PC-3 (cell line): ENCODE measurements at regions not wholly inside any gene's neighbourhood (a gene's known extent, or its start where the extent isn't known, plus 50 kb on each side); places are given as distances from the start of the nearest gene placed in this dataset.
"Not testable (repeated sequence)": the region's sequence is repeated elsewhere in the genome, so short reads cannot be mapped to it uniquely, and the experiment has no call there.

ENCODE experiments used
- ATAC-seq: fragments of 200-7000 bp; cut with Tn5 transposase; 2 replicates; pipeline ENCODE4 v1.9.1; 2020; ENCODE audit warnings: mild to moderate bottlenecking, moderate library complexity
- BruUV-seq: library from RNA; stranded (reverse); fragments of 400-500 nt; replicated peaks from 2 replicates; lab custom pipeline; 2021; lab: Mats Ljungman, UMichigan
- CTCF ChIA-PET: fragments of 300-600 bp; sonication (Branson Sonifier 250); formaldehyde crosslinking; loops from one replicate; lab custom pipeline; 2022; ENCODE audit warnings: antibody characterized with exemption; lab: Charles Lee
- POLR2A ChIA-PET: fragments of 300-600 bp; sonication (Branson Sonifier 250); formaldehyde crosslinking; loops from one replicate; lab custom pipeline; 2022; ENCODE audit warnings: antibody characterized with exemption; ENCODE audit not compliant: unreplicated experiment; lab: Charles Lee
- DNase-seq: peaks from one replicate; pipeline ENCODE4 v3.0.0-alpha.2; 2015
- H2AFZ ChIP-seq: fragments of 300-600 bp; sonication (generic); 2 replicates; pipeline ENCODE4 v1.6.0; 2016; ENCODE audit warnings: antibody characterized with exemption, low read length
- H3F3A ChIP-seq: fragments of 300-600 bp; sonication (generic); one replicate; pipeline ENCODE4 v1.6.0; 2017; ENCODE audit warnings: antibody characterized with exemption, low read length, control low read depth, mild to moderate bottlenecking; ENCODE audit not compliant: unreplicated experiment
- H3K27ac ChIP-seq: fragments of 300-600 bp; sonication (generic); 2 replicates; pipeline ENCODE4 v1.5.1; 2016; ENCODE audit warnings: mild to moderate bottlenecking, low read length
- H3K27me3 ChIP-seq: fragments of 300-600 bp; sonication (generic); 2 replicates; pipeline ENCODE4 v1.6.1; 2016; ENCODE audit warnings: low read length, mixed read lengths
- H3K36me3 ChIP-seq: fragments of 300-600 bp; sonication (generic); 2 replicates; pipeline ENCODE4 v1.6.1; 2016; ENCODE audit warnings: low read depth, mixed run types, low read length, mixed read lengths
- H3K4me1 ChIP-seq: fragments of 300-600 bp; sonication (generic); 2 replicates; pipeline ENCODE4 v1.5.1; 2016; ENCODE audit warnings: low read length; ENCODE audit not compliant: insufficient read depth
- H3K4me2 ChIP-seq: fragments of 300-600 bp; sonication (generic); 2 replicates; pipeline ENCODE4 v1.6.0; 2016; ENCODE audit warnings: low read length
- H3K4me3 ChIP-seq: fragments of 300-600 bp; sonication (generic); 2 replicates; pipeline ENCODE4 v1.5.1; 2016; ENCODE audit warnings: mild to moderate bottlenecking, low read length, mixed read lengths
- H3K79me2 ChIP-seq: fragments of 300-600 bp; sonication (generic); 2 replicates; pipeline ENCODE4 v1.6.1; 2017; ENCODE audit warnings: low read length, mixed read lengths
- H3K9ac ChIP-seq: fragments of 300-600 bp; sonication (generic); 2 replicates; pipeline ENCODE4 v1.6.0; 2016; ENCODE audit warnings: mild to moderate bottlenecking, low read length
- H3K9me2 ChIP-seq: fragments of 300-600 bp; sonication (generic); replicated peaks from 2 replicates; pipeline ENCODE4 v1.6.1; 2016; ENCODE audit warnings: mixed run types, low read length, mixed read lengths
- H3K9me3 ChIP-seq: fragments of 300-600 bp; sonication (generic); 2 replicates; pipeline ENCODE4 v1.6.1; 2016; ENCODE audit warnings: low read length, mixed read lengths
- H4K20me1 ChIP-seq: fragments of 300-600 bp; sonication (generic); 2 replicates; pipeline ENCODE4 v1.6.1; 2016; ENCODE audit warnings: low read length, mixed read lengths
- CTCF ChIP-seq: fragments of 300-600 bp; sonication (generic); conservative IDR thresholded peaks from 2 replicates; pipeline ENCODE4 v1.5.1; 2017; ENCODE audit warnings: antibody characterized with exemption, low read depth, mild to moderate bottlenecking, low read length
- EZH2 ChIP-seq: fragments of 300-600 bp; sonication (generic); IDR thresholded peaks from one replicate; pipeline ENCODE4 v1.6.1; 2017; ENCODE audit warnings: antibody characterized with exemption, mild to moderate bottlenecking, low read length; ENCODE audit not compliant: unreplicated experiment
- EZH2phosphoT487 ChIP-seq: fragments of 300-600 bp; sonication (generic); IDR thresholded peaks from 2 replicates; pipeline ENCODE4 v1.6.1; 2018; ENCODE audit warnings: mild to moderate bottlenecking, antibody characterized with exemption, low read length, borderline replicate concordance
- intact Hi-C: fragments of 100-400 bp; cut with micrococcal nuclease; formaldehyde crosslinking; loops from 2 replicates; pipeline ENCODE4 v1.9.0; 2023

DNA sequence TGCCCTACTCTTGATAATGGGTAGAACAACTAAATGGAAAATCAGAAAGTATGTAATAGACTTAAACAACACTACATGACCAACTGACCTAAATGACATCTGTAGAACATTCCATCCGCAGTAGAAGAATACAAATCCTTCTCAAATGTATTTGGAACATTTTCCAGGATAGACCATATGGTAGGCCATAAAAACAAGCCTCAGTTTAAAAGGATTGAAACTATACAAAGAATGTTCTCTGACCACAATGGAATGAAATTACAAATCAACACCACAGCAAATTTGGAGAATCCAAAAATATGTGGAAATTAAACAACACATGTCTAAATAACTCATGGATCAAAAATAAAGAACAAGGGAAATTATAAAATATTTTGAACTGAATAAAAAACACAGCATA lies 189.2 kb downstream of the NDUFS4 start:
- H3K4me2 ChIP-seq, result no peak overlapping the region
- DNase-seq, result no peak
- BruUV-seq, result no TSS peak
- no peaks in the 10 kb centered on the region for H3K79me2 ChIP-seq
- no peak overlapping the region for H3K4me3 ChIP-seq
- no peak overlapping the region for H2AFZ ChIP-seq
- no peak for ATAC-seq
- H3K27ac ChIP-seq, result no peak overlapping the region
- ChIA-PET CTCF (no interaction called here), POLR2A (no interaction called here)
- no peaks in the 10 kb centered on the region for H4K20me1 ChIP-seq
- intact Hi-C loops, result no loop called here
- no peaks in the 10 kb centered on the region for H3F3A ChIP-seq
- no peak overlapping the region for H3K9ac ChIP-seq
- no peaks in the 10 kb centered on the region for H3K9me2 ChIP-seq
- no peaks in the 10 kb centered on the region for H3K27me3 ChIP-seq
- no peaks in the 10 kb centered on the region for H3K9me3 ChIP-seq
- no peaks in the 10 kb centered on the region for H3K4me1 ChIP-seq
- H3K36me3 ChIP-seq, result no peaks in the 10 kb centered on the region
- TF ChIP-seq EZH2 (no peak), CTCF (no peak), EZH2phosphoT487 (no peak)

DNA sequence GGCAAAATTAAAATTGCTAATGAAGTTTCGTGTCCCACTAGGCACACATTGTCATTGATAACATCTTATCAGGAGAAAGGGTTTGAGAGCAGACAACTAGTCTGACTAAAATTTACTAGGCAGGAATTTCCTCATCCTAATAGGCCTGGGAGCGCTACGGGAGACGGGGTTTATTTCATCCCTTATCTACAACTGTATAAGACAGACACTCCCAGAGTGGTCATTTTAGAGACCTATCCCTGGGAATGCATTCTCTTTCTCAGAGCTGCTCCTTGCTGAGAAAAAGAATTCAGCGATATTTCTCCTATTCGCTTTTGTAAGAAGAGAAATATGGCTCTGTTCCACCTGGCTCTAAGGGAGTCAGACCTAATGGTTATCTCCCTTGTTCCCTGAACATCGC lies 191.8 kb downstream of the NDUFS4 start:
- H3K4me3 ChIP-seq, intact Hi-C loops, H3K9me2 ChIP-seq, BruUV-seq, H4K20me1 ChIP-seq, H3K4me1 ChIP-seq, H3K9me3 ChIP-seq, H3K36me3 ChIP-seq, H3K27ac ChIP-seq, H3K4me2 ChIP-seq, H3F3A ChIP-seq, H3K27me3 ChIP-seq, H3K9ac ChIP-seq, DNase-seq, H2AFZ ChIP-seq, CTCF ChIA-PET, POLR2A ChIA-PET, H3K79me2 ChIP-seq, ATAC-seq: not testable (repeated sequence)

DNA sequence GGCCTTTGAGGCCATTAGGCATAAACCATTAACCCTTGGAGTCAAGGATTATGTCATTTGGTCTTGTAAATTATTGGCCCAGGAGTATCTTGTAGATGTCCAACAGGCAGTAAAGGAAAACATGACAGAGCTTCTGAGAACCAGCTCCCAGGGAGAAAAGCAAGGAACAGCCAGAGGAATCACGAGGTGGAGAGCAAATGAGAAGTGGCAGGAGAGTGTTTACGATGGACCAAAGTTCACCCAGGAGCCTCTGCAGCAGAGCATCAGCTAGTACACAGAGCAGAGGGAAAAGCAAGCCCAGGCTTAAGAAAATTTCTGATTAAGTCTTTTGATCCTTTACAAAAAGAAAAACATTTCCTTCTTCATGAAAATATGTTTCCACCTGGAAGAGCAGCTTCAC lies 206.2 kb downstream of the NDUFS4 start:
- H3K9ac ChIP-seq, result no peak overlapping the region
- H3K27ac ChIP-seq, result no peak overlapping the region
- H3K79me2 ChIP-seq, result no peaks in the 10 kb centered on the region
- no peak for ATAC-seq
- H3K27me3 ChIP-seq, result no peaks in the 10 kb centered on the region
- H3K9me3 ChIP-seq, result no peaks in the 10 kb centered on the region
- CTCF ChIA-PET, result no interaction called here
- BruUV-seq, result no TSS peak
- H3K9me2 ChIP-seq, result no peaks in the 10 kb centered on the region
- no peaks in the 10 kb centered on the region for H3K4me1 ChIP-seq
- no peak overlapping the region for H2AFZ ChIP-seq
- H3K36me3 ChIP-seq, result no peaks in the 10 kb centered on the region
- TF ChIP-seq EZH2 (no peak), EZH2phosphoT487 (no peak), CTCF (no peak)
- H3K4me3 ChIP-seq, result no peak overlapping the region
- DNase-seq, result no peak
- intact Hi-C loops, result no loop called here
- no peaks in the 10 kb centered on the region for H3F3A ChIP-seq
- no peak overlapping the region for H3K4me2 ChIP-seq
- no peaks in the 10 kb centered on the region for H4K20me1 ChIP-seq
- POLR2A ChIA-PET, result no interaction called here
